HepG2 (cell line): ENCODE measurements at regions not wholly inside any gene's neighbourhood (a gene's known extent, or its start where the extent isn't known, plus 50 kb on each side); places are given as distances from the start of the nearest gene placed in this dataset.
A peak's percentile ranks its signal among the peaks of the same experiment; 100 is the strongest.

Experiments
- ARNT2 ChIP-seq: sonication (generic); formaldehyde crosslinking; IDR thresholded peaks from 2 replicates; pipeline ENCODE4 v1.8.0; 2022; ENCODE audit warnings: mild to moderate bottlenecking, low read depth, missing genetic modification reagents, moderate library complexity
- FOXK2 ChIP-seq: fragments of 450-650 bp; IDR thresholded peaks from 2 replicates; pipeline ENCODE4 v1.6.1; 2016
- XRCC5 ChIP-seq: fragments of 200-400 bp; formaldehyde crosslinking; optimal IDR thresholded peaks from 2 replicates; pipeline ENCODE3; 2017; ENCODE audit warnings: mild to moderate bottlenecking, low read length
- ZC3H13 ChIP-seq: sonication (generic); formaldehyde crosslinking; IDR thresholded peaks from 2 replicates; pipeline ENCODE4 v1.8.1; 2023; ENCODE audit warnings: mild to moderate bottlenecking, missing genetic modification reagents, moderate library complexity
- ZNF12 ChIP-seq: sonication (generic); formaldehyde crosslinking; IDR thresholded peaks from 2 replicates; pipeline ENCODE4 v1.5.0; 2020; ENCODE audit warnings: missing genetic modification reagents
- ZNF24 ChIP-seq: fragments of 450-650 bp; IDR thresholded peaks from 2 replicates; pipeline ENCODE4 v1.6.1; 2017; ENCODE audit warnings: antibody characterized with exemption, mild to moderate bottlenecking
- ZNF333 ChIP-seq: sonication (generic); formaldehyde crosslinking; IDR thresholded peaks from 2 replicates; pipeline ENCODE4 v1.4.0; 2020; ENCODE audit warnings: mild to moderate bottlenecking, missing genetic modification reagents, borderline replicate concordance
- ZNF451 ChIP-seq: sonication (generic); formaldehyde crosslinking; IDR thresholded peaks from 2 replicates; pipeline ENCODE4 v1.5.0; 2020; ENCODE audit warnings: mild to moderate bottlenecking, missing genetic modification reagents
- ZNF562 ChIP-seq: sonication (generic); formaldehyde crosslinking; IDR thresholded peaks from 2 replicates; pipeline ENCODE4 v1.8.0; 2022; ENCODE audit warnings: missing genetic modification reagents, borderline replicate concordance
- TF ChIP-seq, protein P1 (sequence below): sonication (generic); formaldehyde crosslinking; IDR thresholded peaks from 2 replicates; pipeline ENCODE4 v1.4.0; 2020; ENCODE audit warnings: missing genetic modification reagents, mild to moderate bottlenecking, borderline replicate concordance
- TF ChIP-seq, protein P2 (sequence below): sonication (generic); formaldehyde crosslinking; IDR thresholded peaks from 2 replicates; pipeline ENCODE4 v1.5.0; 2020; ENCODE audit warnings: missing genetic modification reagents
- TF ChIP-seq, protein P3 (sequence below): sonication (generic); formaldehyde crosslinking; IDR thresholded peaks from 2 replicates; pipeline ENCODE4 v1.9.0; 2021; ENCODE audit warnings: mild to moderate bottlenecking, missing genetic modification reagents
- TF ChIP-seq, protein P4 (sequence below): sonication (generic); formaldehyde crosslinking; conservative IDR thresholded peaks from 2 replicates; pipeline ENCODE4 v1.8.0; 2022; ENCODE audit warnings: mild to moderate bottlenecking, moderate library complexity, missing genetic modification reagents
- TF ChIP-seq, protein P5 (sequence below): sonication (generic); formaldehyde crosslinking; IDR thresholded peaks from 2 replicates; pipeline ENCODE4 v1.4.0; 2020; ENCODE audit warnings: missing genetic modification reagents, borderline replicate concordance
- TF ChIP-seq, protein P6 (sequence below): sonication (generic); formaldehyde crosslinking; IDR thresholded peaks from 2 replicates; pipeline ENCODE4 v1.5.0; 2020; ENCODE audit warnings: missing genetic modification reagents

DNA sequence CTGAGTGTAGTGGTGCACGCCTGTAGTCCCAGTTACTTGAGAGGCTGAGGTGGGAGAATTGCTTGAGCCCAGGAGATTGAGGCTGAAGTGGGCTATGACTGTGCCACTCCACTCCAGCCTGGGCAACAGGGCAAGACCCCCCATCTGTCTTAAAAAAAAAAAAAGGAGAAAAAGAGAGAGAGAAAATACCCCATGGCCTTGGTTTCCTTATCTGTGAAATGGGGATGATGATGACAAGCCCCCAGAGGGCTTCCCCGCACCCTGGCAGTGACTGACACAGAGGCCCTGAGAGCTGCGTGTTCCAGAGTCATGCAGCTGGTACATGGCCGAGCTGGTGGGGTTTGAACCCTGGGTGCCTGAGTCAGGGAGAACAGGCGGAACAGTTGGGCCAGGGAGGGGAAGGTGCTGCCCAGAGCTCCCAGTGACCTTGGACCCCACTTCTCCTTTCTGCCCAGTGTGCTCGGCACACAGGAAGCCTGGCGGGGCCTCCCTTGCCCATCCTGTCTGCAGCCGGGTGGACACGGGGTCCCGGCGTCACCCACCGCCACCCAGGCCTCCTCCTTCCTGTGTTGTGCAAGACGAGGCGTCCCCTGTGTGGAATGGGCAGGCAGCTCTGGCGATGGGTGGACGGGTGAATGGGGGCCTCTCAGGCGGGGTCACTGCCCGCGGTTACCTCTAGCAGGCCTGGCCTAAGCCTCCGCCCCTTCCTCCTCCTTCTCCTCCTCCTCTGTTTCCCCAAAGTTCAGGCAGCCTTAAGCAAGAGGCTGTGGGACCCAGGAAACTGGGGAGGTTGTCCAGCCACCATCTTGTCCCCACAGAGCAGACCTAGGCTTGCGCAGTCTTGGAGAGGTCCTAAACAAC, 84.2 kb downstream of the CEBPB start (continued):
- TF ChIP-seq, protein P1, sequence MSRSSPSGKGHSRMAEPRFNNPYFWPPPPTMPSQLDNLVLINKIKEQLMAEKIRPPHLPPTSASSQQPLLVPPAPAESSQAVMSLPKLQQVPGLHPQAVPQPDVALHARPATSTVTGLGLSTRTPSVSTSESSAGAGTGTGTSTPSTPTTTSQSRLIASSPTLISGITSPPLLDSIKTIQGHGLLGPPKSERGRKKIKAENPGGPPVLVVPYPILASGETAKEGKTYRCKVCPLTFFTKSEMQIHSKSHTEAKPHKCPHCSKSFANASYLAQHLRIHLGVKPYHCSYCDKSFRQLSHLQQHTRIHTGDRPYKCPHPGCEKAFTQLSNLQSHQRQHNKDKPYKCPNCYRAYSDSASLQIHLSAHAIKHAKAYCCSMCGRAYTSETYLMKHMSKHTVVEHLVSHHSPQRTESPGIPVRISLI (CRISPR knock-in tag) = peak; percentile 46; the same call in 1 of the 2 replicates
- peak; percentile 91 for TF ChIP-seq ARNT2 (CRISPR knock-in tag)
- TF ChIP-seq FOXK2 = no peak
- TF ChIP-seq ZNF12 (CRISPR knock-in tag) = peak; percentile 67; the same call in 1 of the 2 replicates
- TF ChIP-seq, protein P2, sequence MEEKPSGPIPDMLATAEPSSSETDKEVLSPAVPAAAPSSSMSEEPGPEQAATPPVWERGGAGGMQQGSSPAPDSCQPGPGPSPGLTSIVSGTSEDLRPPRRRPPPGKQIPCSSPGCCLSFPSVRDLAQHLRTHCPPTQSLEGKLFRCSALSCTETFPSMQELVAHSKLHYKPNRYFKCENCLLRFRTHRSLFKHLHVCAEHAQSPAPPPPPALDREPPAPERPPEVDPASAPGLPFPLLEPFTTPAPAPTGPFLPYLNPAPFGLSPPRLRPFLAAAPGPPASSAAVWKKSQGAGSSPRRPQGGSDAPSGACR (CRISPR knock-in tag) = peak; percentile 68; the same call in 1 of the 2 replicates
- peak; percentile 69; the same call in 1 of the 2 replicates for TF ChIP-seq ZC3H13 (CRISPR knock-in tag)
- TF ChIP-seq ZNF451 = peak; percentile 97
- no peak for TF ChIP-seq ZNF24
- no peak for TF ChIP-seq ZNF562 (CRISPR knock-in tag)
- TF ChIP-seq, protein P3, sequence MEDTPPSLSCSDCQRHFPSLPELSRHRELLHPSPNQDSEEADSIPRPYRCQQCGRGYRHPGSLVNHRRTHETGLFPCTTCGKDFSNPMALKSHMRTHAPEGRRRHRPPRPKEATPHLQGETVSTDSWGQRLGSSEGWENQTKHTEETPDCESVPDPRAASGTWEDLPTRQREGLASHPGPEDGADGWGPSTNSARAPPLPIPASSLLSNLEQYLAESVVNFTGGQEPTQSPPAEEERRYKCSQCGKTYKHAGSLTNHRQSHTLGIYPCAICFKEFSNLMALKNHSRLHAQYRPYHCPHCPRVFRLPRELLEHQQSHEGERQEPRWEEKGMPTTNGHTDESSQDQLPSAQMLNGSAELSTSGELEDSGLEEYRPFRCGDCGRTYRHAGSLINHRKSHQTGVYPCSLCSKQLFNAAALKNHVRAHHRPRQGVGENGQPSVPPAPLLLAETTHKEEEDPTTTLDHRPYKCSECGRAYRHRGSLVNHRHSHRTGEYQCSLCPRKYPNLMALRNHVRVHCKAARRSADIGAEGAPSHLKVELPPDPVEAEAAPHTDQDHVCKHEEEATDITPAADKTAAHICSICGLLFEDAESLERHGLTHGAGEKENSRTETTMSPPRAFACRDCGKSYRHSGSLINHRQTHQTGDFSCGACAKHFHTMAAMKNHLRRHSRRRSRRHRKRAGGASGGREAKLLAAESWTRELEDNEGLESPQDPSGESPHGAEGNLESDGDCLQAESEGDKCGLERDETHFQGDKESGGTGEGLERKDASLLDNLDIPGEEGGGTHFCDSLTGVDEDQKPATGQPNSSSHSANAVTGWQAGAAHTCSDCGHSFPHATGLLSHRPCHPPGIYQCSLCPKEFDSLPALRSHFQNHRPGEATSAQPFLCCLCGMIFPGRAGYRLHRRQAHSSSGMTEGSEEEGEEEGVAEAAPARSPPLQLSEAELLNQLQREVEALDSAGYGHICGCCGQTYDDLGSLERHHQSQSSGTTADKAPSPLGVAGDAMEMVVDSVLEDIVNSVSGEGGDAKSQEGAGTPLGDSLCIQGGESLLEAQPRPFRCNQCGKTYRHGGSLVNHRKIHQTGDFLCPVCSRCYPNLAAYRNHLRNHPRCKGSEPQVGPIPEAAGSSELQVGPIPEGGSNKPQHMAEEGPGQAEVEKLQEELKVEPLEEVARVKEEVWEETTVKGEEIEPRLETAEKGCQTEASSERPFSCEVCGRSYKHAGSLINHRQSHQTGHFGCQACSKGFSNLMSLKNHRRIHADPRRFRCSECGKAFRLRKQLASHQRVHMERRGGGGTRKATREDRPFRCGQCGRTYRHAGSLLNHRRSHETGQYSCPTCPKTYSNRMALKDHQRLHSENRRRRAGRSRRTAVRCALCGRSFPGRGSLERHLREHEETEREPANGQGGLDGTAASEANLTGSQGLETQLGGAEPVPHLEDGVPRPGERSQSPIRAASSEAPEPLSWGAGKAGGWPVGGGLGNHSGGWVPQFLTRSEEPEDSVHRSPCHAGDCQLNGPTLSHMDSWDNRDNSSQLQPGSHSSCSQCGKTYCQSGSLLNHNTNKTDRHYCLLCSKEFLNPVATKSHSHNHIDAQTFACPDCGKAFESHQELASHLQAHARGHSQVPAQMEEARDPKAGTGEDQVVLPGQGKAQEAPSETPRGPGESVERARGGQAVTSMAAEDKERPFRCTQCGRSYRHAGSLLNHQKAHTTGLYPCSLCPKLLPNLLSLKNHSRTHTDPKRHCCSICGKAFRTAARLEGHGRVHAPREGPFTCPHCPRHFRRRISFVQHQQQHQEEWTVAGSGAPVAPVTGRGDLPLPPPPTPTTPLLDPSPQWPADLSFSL (CRISPR knock-in tag) = peak; percentile 75; the same call in 1 of the 2 replicates
- TF ChIP-seq, protein P4, sequence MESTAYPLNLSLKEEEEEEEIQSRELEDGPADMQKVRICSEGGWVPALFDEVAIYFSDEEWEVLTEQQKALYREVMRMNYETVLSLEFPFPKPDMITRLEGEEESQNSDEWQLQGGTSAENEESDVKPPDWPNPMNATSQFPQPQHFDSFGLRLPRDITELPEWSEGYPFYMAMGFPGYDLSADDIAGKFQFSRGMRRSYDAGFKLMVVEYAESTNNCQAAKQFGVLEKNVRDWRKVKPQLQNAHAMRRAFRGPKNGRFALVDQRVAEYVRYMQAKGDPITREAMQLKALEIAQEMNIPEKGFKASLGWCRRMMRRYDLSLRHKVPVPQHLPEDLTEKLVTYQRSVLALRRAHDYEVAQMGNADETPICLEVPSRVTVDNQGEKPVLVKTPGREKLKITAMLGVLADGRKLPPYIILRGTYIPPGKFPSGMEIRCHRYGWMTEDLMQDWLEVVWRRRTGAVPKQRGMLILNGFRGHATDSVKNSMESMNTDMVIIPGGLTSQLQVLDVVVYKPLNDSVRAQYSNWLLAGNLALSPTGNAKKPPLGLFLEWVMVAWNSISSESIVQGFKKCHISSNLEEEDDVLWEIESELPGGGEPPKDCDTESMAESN (CRISPR knock-in tag) = peak; percentile 88
- TF ChIP-seq, protein P5, sequence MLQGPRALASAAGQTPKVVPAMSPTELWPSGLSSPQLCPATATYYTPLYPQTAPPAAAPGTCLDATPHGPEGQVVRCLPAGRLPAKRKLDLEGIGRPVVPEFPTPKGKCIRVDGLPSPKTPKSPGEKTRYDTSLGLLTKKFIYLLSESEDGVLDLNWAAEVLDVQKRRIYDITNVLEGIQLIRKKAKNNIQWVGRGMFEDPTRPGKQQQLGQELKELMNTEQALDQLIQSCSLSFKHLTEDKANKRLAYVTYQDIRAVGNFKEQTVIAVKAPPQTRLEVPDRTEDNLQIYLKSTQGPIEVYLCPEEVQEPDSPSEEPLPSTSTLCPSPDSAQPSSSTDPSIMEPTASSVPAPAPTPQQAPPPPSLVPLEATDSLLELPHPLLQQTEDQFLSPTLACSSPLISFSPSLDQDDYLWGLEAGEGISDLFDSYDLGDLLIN (CRISPR knock-in tag) = no peak
- TF ChIP-seq, protein P6, sequence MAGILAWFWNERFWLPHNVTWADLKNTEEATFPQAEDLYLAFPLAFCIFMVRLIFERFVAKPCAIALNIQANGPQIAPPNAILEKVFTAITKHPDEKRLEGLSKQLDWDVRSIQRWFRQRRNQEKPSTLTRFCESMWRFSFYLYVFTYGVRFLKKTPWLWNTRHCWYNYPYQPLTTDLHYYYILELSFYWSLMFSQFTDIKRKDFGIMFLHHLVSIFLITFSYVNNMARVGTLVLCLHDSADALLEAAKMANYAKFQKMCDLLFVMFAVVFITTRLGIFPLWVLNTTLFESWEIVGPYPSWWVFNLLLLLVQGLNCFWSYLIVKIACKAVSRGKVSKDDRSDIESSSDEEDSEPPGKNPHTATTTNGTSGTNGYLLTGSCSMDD (CRISPR knock-in tag) = no peak
- TF ChIP-seq XRCC5 = peak; percentile 58
- peak; percentile 91 for TF ChIP-seq ZNF333 (CRISPR knock-in tag)
